A549 (cell line): ENCODE measurements at regions not wholly inside any gene's neighbourhood (a gene's known extent, or its start where the extent isn't known, plus 50 kb on each side); places are given as distances from the start of the nearest gene placed in this dataset.

Source experiments
- ATAC-seq, 2 experiments: fragments of 200-7000 bp in 1 of 2; fragments of >200 bp in 1 of 2; cut with Nextera tagmentation in 1 of 2; cut with Tn5 transposase in 1 of 2; 3 replicates each; pipeline versions ENCODE4 v1.8.0 to v1.9.1; 2018 to 2020; ENCODE audit warnings: mild to moderate bottlenecking in 1 of 2, moderate library complexity in 1 of 2
- CTCF ChIA-PET: fragments of 300-600 bp; sonication (Branson Sonifier 250); formaldehyde crosslinking; extraction: SDS; loops from one replicate; lab custom pipeline; 2021; ENCODE audit warnings: antibody characterized with exemption, inconsistent platforms; lab: Yijun Ruan, JAX
- POLR2A ChIA-PET: fragments of 350-600 bp; formaldehyde crosslinking; extraction: SDS; loops from one replicate; lab custom pipeline; 2021; ENCODE audit warnings: antibody characterized with exemption, inconsistent platforms; lab: Yijun Ruan, JAX
- DNase-seq, 2 experiments: peaks; one replicate each; pipeline versions ENCODE4 v3.0.0 to v3.0.0-alpha.2; 2011 to 2016; ENCODE audit warnings: low read depth in 1 of 2, low spot score in 1 of 2
- FAIRE-seq: peaks from 2 replicates; lab custom pipeline; 2011; peaks lifted over from hg19 to GRCh38; lab: Jason Lieb, UNC
- H3K27ac ChIP-seq, 2 experiments: fragments of >200 bp; sonication (Bioruptor Twin); formaldehyde crosslinking; 3 replicates each; pipeline ENCODE4 v1.5.1; 2016 to 2017
- H3K4me1 ChIP-seq: fragments of >200 bp; sonication (Bioruptor Twin); formaldehyde crosslinking; 3 replicates; pipeline ENCODE4 v1.6.1; 2016
- H3K4me2 ChIP-seq: fragments of >200 bp; sonication (Bioruptor Twin); formaldehyde crosslinking; 3 replicates; pipeline ENCODE4 v1.6.1; 2016
- H3K4me3 ChIP-seq: fragments of >200 bp; sonication (Bioruptor Twin); formaldehyde crosslinking; 3 replicates; pipeline ENCODE4 v1.5.1; 2016
- H3K9me3 ChIP-seq: fragments of >200 bp; sonication (Bioruptor Twin); formaldehyde crosslinking; 3 replicates; pipeline ENCODE4 v1.6.1; 2016
- CBX2 ChIP-seq: fragments of 200-600 bp; sonication (generic); IDR thresholded peaks from 2 replicates; pipeline ENCODE4 v1.6.1; 2016; ENCODE audit warnings: low read depth, mild to moderate bottlenecking, borderline replicate concordance
- CEBPB ChIP-seq, 2 experiments: fragments of >200 bp in 1 of 2; sonication (Bioruptor Twin) in 1 of 2; formaldehyde crosslinking in 1 of 2; IDR thresholded peaks; 2 replicates each; pipeline ENCODE4 v1.6.1; 2012 to 2016
- CHD2 ChIP-seq: fragments of 150-350 bp; IDR thresholded peaks from 2 replicates; pipeline ENCODE4 v1.6.1; 2014; ENCODE audit warnings: low read length; ENCODE audit not compliant: partially characterized antibody
- CHD4 ChIP-seq: fragments of 200-600 bp; sonication (generic); IDR thresholded peaks from 2 replicates; pipeline ENCODE4 v1.6.1; 2016; ENCODE audit warnings: antibody characterized with exemption, mild to moderate bottlenecking, borderline replicate concordance
- E2F6 ChIP-seq: IDR thresholded peaks from 2 replicates; pipeline ENCODE4 v1.6.1; 2012; ENCODE audit warnings: low read depth, borderline replicate concordance
- ELK1 ChIP-seq: fragments of 150-350 bp; IDR thresholded peaks from 2 replicates; pipeline ENCODE4 v1.6.1; 2014; ENCODE audit warnings: low read depth, mild to moderate bottlenecking, low read length
- EP300 ChIP-seq, 2 experiments: fragments of >200 bp; sonication (Bioruptor Twin); formaldehyde crosslinking; IDR thresholded peaks; 2 replicates in 1 of 2; 3 replicates in 1 of 2; pipeline ENCODE4 v1.6.1; 2016 to 2017
- FOSL2 ChIP-seq, 2 experiments: fragments of 450-650 bp in 1 of 2; fragments of >200 bp in 1 of 2; sonication (Bioruptor Twin) in 1 of 2; formaldehyde crosslinking; IDR thresholded peaks; 2 replicates each; pipeline versions ENCODE4 v1.5.0 to v1.6.1; 2016 to 2020; ENCODE audit warnings: mild to moderate bottlenecking in 1 of 2, moderate library complexity in 1 of 2
- GATA3 ChIP-seq: IDR thresholded peaks from 2 replicates; pipeline ENCODE4 v1.6.1; 2012; ENCODE audit warnings: borderline replicate concordance
- HES2 ChIP-seq: fragments of >200 bp; sonication (Bioruptor Twin); formaldehyde crosslinking; IDR thresholded peaks from 2 replicates; pipeline ENCODE4 v1.6.1; 2016
- HEYL ChIP-seq: fragments of 250-450 bp; sonication (Bioruptor Pico); IDR thresholded peaks from 2 replicates; pipeline ENCODE4 v1.8.0; 2021; ENCODE audit warnings: mild to moderate bottlenecking, moderate library complexity
- JUNB ChIP-seq: fragments of >200 bp; sonication (Bioruptor Twin); formaldehyde crosslinking; IDR thresholded peaks from 2 replicates; pipeline ENCODE4 v1.6.1; 2016
- KDM5A ChIP-seq: fragments of 200-600 bp; sonication (generic); IDR thresholded peaks from 2 replicates; pipeline ENCODE4 v1.6.1; 2016; ENCODE audit warnings: antibody characterized with exemption, mild to moderate bottlenecking
- MAFK ChIP-seq: fragments of 450-650 bp; IDR thresholded peaks from 2 replicates; pipeline ENCODE4 v1.6.1; 2014; ENCODE audit not compliant: partially characterized antibody
- POLR2AphosphoS2 ChIP-seq: conservative IDR thresholded peaks from 2 replicates; pipeline ENCODE4 v1.6.1; 2012; ENCODE audit warnings: low read length, improper control_type of control experiment, inconsistent platforms
- SREBF2 ChIP-seq: fragments of 450-650 bp; IDR thresholded peaks from 2 replicates; pipeline ENCODE4 v1.6.1; 2014; ENCODE audit warnings: mild to moderate bottlenecking, moderate library complexity
- TFCP2L1 ChIP-seq: fragments of 250-450 bp; sonication (Bioruptor Pico); IDR thresholded peaks from 2 replicates; pipeline ENCODE4 v1.5.0; 2021; ENCODE audit warnings: mild to moderate bottlenecking
- TP53 ChIP-seq: fragments of 250-450 bp; sonication (Bioruptor Pico); IDR thresholded peaks from 2 replicates; pipeline ENCODE4 v1.5.0; 2021; ENCODE audit warnings: mild to moderate bottlenecking, moderate library complexity
- ZSCAN20 ChIP-seq: fragments of 250-450 bp; sonication (Bioruptor Pico); IDR thresholded peaks from 2 replicates; pipeline ENCODE4 v1.8.0; 2022; ENCODE audit warnings: mild to moderate bottlenecking, moderate library complexity
- WGBS: methylation state at CpG from one replicate; pipeline ENCODE4 v1.1.6; 2017; ENCODE audit errors: missing lambda C conversion rate; 5-methylcytosine and 5-hydroxymethylcytosine counted together
- TF ChIP-seq, protein P1 (sequence below): IDR thresholded peaks from 2 replicates; pipeline ENCODE4 v1.6.1; 2012
- TF ChIP-seq, protein P2 (sequence below): IDR thresholded peaks from 2 replicates; pipeline ENCODE4 v1.6.1; 2012
- TF ChIP-seq, protein P3 (sequence below): fragments of >200 bp; sonication (Bioruptor Twin); formaldehyde crosslinking; IDR thresholded peaks from 3 replicates; pipeline ENCODE4 v1.6.1; 2016
- TF ChIP-seq, protein P4 (sequence below): fragments of 200-600 bp; sonication (generic); IDR thresholded peaks from 2 replicates; pipeline ENCODE4 v1.6.1; 2016; ENCODE audit warnings: antibody characterized with exemption, mild to moderate bottlenecking, moderate library complexity

DNA sequence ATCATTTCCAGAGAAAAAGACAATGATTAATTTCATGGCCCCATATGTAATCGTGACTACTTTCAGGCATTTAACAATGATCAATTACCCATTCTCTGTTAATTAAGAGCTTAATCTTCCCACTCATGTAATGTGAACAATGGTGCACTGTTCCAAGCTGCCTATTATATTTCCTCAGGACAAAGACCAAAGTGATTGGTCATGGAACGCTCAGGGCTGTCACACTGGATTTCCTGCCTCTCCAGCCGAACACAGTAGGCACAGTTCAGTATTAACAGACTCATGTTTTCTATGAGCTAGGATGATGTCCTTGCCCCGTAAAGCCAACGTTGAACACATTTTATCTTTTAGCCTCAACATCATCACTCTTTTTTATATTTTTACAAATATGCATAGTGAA, 142.7 kb upstream of the FZD8 start (continued):
- TF ChIP-seq, protein P1, sequence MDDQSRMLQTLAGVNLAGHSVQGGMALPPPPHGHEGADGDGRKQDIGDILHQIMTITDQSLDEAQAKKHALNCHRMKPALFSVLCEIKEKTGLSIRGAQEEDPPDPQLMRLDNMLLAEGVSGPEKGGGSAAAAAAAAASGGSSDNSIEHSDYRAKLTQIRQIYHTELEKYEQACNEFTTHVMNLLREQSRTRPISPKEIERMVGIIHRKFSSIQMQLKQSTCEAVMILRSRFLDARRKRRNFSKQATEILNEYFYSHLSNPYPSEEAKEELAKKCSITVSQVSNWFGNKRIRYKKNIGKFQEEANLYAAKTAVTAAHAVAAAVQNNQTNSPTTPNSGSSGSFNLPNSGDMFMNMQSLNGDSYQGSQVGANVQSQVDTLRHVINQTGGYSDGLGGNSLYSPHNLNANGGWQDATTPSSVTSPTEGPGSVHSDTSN, result no peak

DNA sequence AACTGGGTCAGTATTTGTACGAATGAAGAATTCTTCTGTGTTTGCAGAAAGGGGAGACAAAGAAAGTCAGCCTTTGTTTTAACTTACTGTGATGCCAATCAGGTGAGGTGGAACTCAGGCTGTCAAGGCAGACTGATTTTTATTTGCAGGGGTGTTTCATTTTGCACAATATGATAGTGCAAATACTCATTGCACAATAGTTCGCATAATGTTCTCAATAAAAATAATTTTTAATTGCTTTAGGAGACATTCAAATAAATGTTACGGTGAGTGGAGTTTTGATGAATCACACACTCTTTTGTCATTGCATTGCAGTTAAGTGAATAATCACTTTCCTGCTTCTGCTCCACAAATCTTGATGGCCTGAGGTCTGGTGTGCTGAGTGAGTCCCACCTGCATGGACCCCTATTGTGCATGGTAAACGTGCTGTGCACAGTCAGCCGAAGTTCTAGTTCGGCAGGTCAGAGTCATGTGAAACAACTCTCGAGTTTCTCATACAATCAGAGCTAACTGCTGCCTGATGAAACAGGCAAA, 141.3 kb upstream of the FZD8 start:
- Histone ChIP-seq H3K4me3 (no peak overlapping the region), H3K9me3 (peaks cover 18% of the 10 kb centered on the region; the same call in 2 of the 3 replicates), H3K4me2 (peak overlapping the region; percentile 62), H3K27ac (peak overlapping the region; percentile 42 to 55; a peak in 5 of 6 replicates), H3K4me1 (peaks cover 11% of the 10 kb centered on the region; the same call in 2 of the 3 replicates)
- WGBS, result 6% methylated on average over 7 of the region's 7 CpGs
- no peak for FAIRE-seq
- peak; percentile 81 to 83 for ATAC-seq
- ChIA-PET CTCF (no interaction called here), POLR2A (no interaction called here)
- peak; percentile 8 to 35 for DNase-seq
- TF ChIP-seq HES2, result peak; percentile 53; the same call in 1 of the 2 replicates
- peak; percentile 38; the same call in 1 of the 2 replicates for TF ChIP-seq GATA3
- TF ChIP-seq, protein P2, sequence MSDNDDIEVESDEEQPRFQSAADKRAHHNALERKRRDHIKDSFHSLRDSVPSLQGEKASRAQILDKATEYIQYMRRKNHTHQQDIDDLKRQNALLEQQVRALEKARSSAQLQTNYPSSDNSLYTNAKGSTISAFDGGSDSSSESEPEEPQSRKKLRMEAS, result 0 out of 2 replicates have a peak, but pooled peaks have one; percentile 16
- TF ChIP-seq CBX2, result no peak
- peak; percentile 66; the same call in 1 of the 2 replicates for TF ChIP-seq JUNB
- TF ChIP-seq SREBF2, result no peak
- 0 out of 5 replicates have a peak, but pooled peaks of 1 of the 2 experiments have one; percentile 16 for TF ChIP-seq EP300 (IDR thresholded peaks at IDR 0.05)
- 0 out of 2 replicates have a peak, but pooled peaks have one; percentile 33 for TF ChIP-seq FOSL2 (IDR thresholded peaks at IDR 0.05)
- peak; percentile 48; the same call in 1 of the 2 replicates for TF ChIP-seq FOSL2 (CRISPR knock-in tag; IDR thresholded peaks at IDR 0.05)
- TF ChIP-seq CEBPB (IDR thresholded peaks at IDR 0.05), result peak; percentile 74 to 88
- TF ChIP-seq, protein P3, sequence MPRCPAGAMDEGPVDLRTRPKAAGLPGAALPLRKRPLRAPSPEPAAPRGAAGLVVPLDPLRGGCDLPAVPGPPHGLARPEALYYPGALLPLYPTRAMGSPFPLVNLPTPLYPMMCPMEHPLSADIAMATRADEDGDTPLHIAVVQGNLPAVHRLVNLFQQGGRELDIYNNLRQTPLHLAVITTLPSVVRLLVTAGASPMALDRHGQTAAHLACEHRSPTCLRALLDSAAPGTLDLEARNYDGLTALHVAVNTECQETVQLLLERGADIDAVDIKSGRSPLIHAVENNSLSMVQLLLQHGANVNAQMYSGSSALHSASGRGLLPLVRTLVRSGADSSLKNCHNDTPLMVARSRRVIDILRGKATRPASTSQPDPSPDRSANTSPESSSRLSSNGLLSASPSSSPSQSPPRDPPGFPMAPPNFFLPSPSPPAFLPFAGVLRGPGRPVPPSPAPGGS, result 0 out of 3 replicates have a peak, but pooled peaks have one; percentile 31
- TF ChIP-seq HEYL (CRISPR knock-in tag), result no peak
- no peak for TF ChIP-seq POLR2AphosphoS2

- Histone ChIP-seq H3K27ac (no peak overlapping the region), H3K4me2 (no peak overlapping the region), H3K4me3 (no peak overlapping the region), H3K4me1 (peaks cover 11% of the 10 kb centered on the region; the same call in 2 of the 3 replicates), H3K9me3 (peaks cover 4% of the 10 kb centered on the region; the same call in 1 of the 3 replicates)
- ChIA-PET CTCF (interaction anchor here (1.0 kb wide), 1 partner anchor 11 kb away, joined by 3 read pairs; no protein-coding TSS in a partner anchor), POLR2A (no interaction called here)
- no peak for FAIRE-seq
- ATAC-seq, result no peak
- DNase-seq, result peak in 1 of 2 experiments; percentile 28
- WGBS, result 29% methylated on average over 5 of the region's 5 CpGs
- TF ChIP-seq TFCP2L1 (CRISPR knock-in tag) (no peak), ZSCAN20 (CRISPR knock-in tag) (no peak), ELK1 (no peak), MAFK (no peak), CHD2 (no peak), HES2 (no peak), CBX2 (no peak), POLR2AphosphoS2 (no peak), KDM5A (no peak), EP300 (IDR thresholded peaks at IDR 0.05) (no peak), E2F6 (no peak), CHD4 (no peak), TP53 (no peak), HEYL (CRISPR knock-in tag) (no peak)
- TF ChIP-seq, protein P3, result no peak
- TF ChIP-seq, protein P4, sequence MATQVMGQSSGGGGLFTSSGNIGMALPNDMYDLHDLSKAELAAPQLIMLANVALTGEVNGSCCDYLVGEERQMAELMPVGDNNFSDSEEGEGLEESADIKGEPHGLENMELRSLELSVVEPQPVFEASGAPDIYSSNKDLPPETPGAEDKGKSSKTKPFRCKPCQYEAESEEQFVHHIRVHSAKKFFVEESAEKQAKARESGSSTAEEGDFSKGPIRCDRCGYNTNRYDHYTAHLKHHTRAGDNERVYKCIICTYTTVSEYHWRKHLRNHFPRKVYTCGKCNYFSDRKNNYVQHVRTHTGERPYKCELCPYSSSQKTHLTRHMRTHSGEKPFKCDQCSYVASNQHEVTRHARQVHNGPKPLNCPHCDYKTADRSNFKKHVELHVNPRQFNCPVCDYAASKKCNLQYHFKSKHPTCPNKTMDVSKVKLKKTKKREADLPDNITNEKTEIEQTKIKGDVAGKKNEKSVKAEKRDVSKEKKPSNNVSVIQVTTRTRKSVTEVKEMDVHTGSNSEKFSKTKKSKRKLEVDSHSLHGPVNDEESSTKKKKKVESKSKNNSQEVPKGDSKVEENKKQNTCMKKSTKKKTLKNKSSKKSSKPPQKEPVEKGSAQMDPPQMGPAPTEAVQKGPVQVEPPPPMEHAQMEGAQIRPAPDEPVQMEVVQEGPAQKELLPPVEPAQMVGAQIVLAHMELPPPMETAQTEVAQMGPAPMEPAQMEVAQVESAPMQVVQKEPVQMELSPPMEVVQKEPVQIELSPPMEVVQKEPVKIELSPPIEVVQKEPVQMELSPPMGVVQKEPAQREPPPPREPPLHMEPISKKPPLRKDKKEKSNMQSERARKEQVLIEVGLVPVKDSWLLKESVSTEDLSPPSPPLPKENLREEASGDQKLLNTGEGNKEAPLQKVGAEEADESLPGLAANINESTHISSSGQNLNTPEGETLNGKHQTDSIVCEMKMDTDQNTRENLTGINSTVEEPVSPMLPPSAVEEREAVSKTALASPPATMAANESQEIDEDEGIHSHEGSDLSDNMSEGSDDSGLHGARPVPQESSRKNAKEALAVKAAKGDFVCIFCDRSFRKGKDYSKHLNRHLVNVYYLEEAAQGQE, result no peak
These were observed 139.5 kb upstream of the FZD8 start for GRCh38 chr10:35781643-35782035.
